Prostate gland (tissue), 2 donors: ENCODE measurements at regions not wholly inside any gene's neighbourhood (a gene's known extent, or its start where the extent isn't known, plus 50 kb on each side); places are given as distances from the start of the nearest gene placed in this dataset.

Source experiments
- CTCF ChIP-seq, 4 experiments: fragments of 200-600 bp in 2 of 4; fragments of 450-650 bp in 2 of 4; sonication (generic) in 2 of 4; IDR thresholded peaks; 1 replicate in 3 of 4; 2 replicates in 1 of 4; pipeline ENCODE4 v1.5.1; 2016 to 2019; ENCODE audit warnings: antibody characterized with exemption in 4 of 4, mild to moderate bottlenecking in 2 of 4, moderate library complexity in 2 of 4
- POLR2AphosphoS5 ChIP-seq: sonication (generic); formaldehyde crosslinking; IDR thresholded peaks from one replicate; pipeline ENCODE4 v1.6.1; 2017; ENCODE audit warnings: antibody characterized with exemption

GRCh38 chr13:44171156-44171555 lies 202.5 kb upstream of the SERP2 start:
- TF ChIP-seq POLR2AphosphoS5 (no peak), CTCF (IDR thresholded peaks at IDR 0.05) (no peak)
